ENCODE measurements at regions not wholly inside any gene's neighbourhood (a gene's known extent, or its start where the extent isn't known, plus 50 kb on each side); places are given as distances from the start of the nearest gene placed in this dataset.

DNA sequence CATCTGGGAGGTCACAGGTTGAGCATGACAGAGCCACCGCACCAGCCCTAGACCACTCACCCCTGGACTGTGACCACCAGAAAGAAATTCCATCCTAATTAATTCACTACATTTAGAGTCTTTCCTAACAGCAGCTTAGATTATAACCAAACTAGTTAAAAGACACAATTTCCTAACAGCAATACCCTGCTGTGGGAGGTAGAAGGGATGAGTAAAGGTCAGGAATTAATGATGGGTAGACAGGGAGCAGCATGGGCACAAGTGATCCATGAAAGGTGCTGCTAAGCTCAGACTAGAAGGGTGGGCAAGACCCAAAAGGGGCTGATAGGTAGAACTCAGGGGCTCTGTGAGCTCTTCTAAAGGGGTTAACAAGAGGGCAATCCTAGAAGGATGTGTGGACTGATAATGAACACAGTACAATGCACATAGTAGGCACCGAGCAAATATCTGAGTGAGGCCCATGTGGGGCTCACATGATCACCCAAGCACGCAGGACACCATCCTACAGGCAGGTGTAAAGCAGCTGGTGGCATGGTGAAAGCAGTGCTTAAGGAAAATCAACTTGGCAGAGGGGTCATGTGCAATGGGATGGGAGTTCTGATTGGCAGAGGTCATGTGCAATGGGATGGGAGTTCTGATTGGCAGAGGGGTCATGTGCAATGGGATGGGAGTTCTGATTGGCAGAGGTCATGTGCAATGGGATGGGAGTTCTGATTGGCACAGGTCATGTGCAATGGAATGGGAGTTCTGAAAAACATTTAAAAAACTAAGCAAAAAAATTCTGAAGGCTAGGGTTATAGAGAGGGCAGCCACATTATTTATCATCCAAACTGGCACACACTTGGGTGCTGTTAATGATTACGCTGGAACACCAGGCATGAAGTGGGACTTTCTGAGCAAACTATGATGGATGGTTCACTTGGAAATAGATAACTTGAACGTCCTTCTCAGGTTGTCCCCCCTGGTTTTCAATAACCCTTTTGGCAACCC, 188.2 kb upstream of the FOXQ1 start:
- TF ChIP-seq, protein P1, sequence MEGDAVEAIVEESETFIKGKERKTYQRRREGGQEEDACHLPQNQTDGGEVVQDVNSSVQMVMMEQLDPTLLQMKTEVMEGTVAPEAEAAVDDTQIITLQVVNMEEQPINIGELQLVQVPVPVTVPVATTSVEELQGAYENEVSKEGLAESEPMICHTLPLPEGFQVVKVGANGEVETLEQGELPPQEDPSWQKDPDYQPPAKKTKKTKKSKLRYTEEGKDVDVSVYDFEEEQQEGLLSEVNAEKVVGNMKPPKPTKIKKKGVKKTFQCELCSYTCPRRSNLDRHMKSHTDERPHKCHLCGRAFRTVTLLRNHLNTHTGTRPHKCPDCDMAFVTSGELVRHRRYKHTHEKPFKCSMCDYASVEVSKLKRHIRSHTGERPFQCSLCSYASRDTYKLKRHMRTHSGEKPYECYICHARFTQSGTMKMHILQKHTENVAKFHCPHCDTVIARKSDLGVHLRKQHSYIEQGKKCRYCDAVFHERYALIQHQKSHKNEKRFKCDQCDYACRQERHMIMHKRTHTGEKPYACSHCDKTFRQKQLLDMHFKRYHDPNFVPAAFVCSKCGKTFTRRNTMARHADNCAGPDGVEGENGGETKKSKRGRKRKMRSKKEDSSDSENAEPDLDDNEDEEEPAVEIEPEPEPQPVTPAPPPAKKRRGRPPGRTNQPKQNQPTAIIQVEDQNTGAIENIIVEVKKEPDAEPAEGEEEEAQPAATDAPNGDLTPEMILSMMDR (IDR thresholded peaks at IDR 0.05): no peak
- TF ChIP-seq EZH2 (IDR thresholded peaks at IDR 0.05) (no peak), EZH2phosphoT487 (IDR thresholded peaks at IDR 0.05) (no peak)
